GM12878 (cell line): ENCODE measurements at regions not wholly inside any gene's neighbourhood (a gene's known extent, or its start where the extent isn't known, plus 50 kb on each side); places are given as distances from the start of the nearest gene placed in this dataset.

ENCODE experiments used
- ATAC-seq: fragments of 200-7000 bp; cut with Tn5 transposase; 3 replicates; pipeline ENCODE4 v1.9.1; 2020; ENCODE audit warnings: mild to moderate bottlenecking, moderate library complexity
- BruUV-seq: library from RNA; stranded (reverse); fragments of 400-500 nt; replicated peaks from 2 replicates; lab custom pipeline; 2021; lab: Mats Ljungman, UMichigan
- CTCF ChIA-PET: fragments of 300-600 bp; sonication (Branson Sonifier 250); formaldehyde crosslinking; extraction: SDS; loops from one replicate; lab custom pipeline; 2021; ENCODE audit warnings: inconsistent platforms; lab: Yijun Ruan, JAX
- POLR2A ChIA-PET: fragments of 350-600 bp; formaldehyde crosslinking; extraction: SDS; loops from one replicate; lab custom pipeline; 2021; ENCODE audit warnings: inconsistent platforms; lab: Charles Lee
- RAD21 ChIA-PET: fragments of 300-600 bp; sonication (Branson Sonifier 250); formaldehyde crosslinking; loops from one replicate; lab custom pipeline; 2023; ENCODE audit warnings: antibody characterized with exemption; ENCODE audit not compliant: unreplicated experiment; lab: Charles Lee
- SMC1A ChIA-PET: fragments of 300-600 bp; sonication (Branson Sonifier 250); formaldehyde crosslinking; loops from one replicate; lab custom pipeline; 2023; ENCODE audit not compliant: unreplicated experiment, uncharacterized antibody; lab: Charles Lee
- DNase-seq: peaks from one replicate; pipeline ENCODE4 v3.0.0-alpha.2; 2011; ENCODE audit warnings: low read depth, low spot score
- FAIRE-seq: peaks from 3 replicates; lab custom pipeline; 2011; peaks lifted over from hg19 to GRCh38; lab: Jason Lieb, UNC
- H2AFZ ChIP-seq: 2 replicates; pipeline ENCODE4 v1.6.0; 2011; ENCODE audit warnings: low read depth, low read length, control low read depth; ENCODE audit not compliant: control insufficient read depth
- H3K27ac ChIP-seq: 2 replicates; pipeline ENCODE4 v1.5.1; 2011; ENCODE audit warnings: control low read depth; ENCODE audit not compliant: control insufficient read depth, insufficient read depth
- H3K27me3 ChIP-seq, 2 experiments: replicated peaks in 1 of 2; 2 replicates each; pipeline versions ENCODE4 v1.6.0 to v1.6.1; 2011; ENCODE audit warnings: low read length in 1 of 2; ENCODE audit not compliant: control insufficient read depth in 2 of 2, insufficient read depth in 2 of 2
- H3K36me3 ChIP-seq, 2 experiments: 2 replicates each; pipeline ENCODE4 v1.5.1; 2011; ENCODE audit warnings: low read length in 1 of 2; ENCODE audit not compliant: control insufficient read depth in 2 of 2, insufficient read depth in 2 of 2
- H3K4me1 ChIP-seq: 2 replicates; pipeline ENCODE4 v1.6.1; 2011; ENCODE audit warnings: mild to moderate bottlenecking, low read length, moderate library complexity, mixed read lengths; ENCODE audit not compliant: control insufficient read depth, insufficient read depth
- H3K4me2 ChIP-seq: 2 replicates; pipeline ENCODE4 v1.6.0; 2011; ENCODE audit warnings: control low read depth; ENCODE audit not compliant: control insufficient read depth, insufficient read depth
- H3K4me3 ChIP-seq: fragments of 200-600 bp; sonication (generic); 2 replicates; pipeline ENCODE4 v1.5.1; 2016
- H3K79me2 ChIP-seq: 2 replicates; pipeline ENCODE4 v1.6.0; 2011; ENCODE audit warnings: low read length; ENCODE audit not compliant: control insufficient read depth, insufficient read depth
- H3K9ac ChIP-seq: 2 replicates; pipeline ENCODE4 v1.8.0; 2011; ENCODE audit warnings: low read length, control low read depth, mixed read lengths; ENCODE audit not compliant: control insufficient read depth, insufficient read depth
- H3K9me3 ChIP-seq: replicated peaks from 3 replicates; pipeline ENCODE4 v1.5.1; 2011; ENCODE audit warnings: mild to moderate bottlenecking, low read length; ENCODE audit not compliant: control insufficient read depth, insufficient read depth
- H4K20me1 ChIP-seq: 2 replicates; pipeline ENCODE4 v1.6.0; 2011; ENCODE audit not compliant: control insufficient read depth, insufficient read depth
- ASH2L ChIP-seq: fragments of 300-600, 200-600 bp; sonication (generic); IDR thresholded peaks from 2 replicates; pipeline ENCODE4 v1.6.1; 2017; ENCODE audit warnings: low read depth, mild to moderate bottlenecking, borderline replicate concordance
- BACH1 ChIP-seq: fragments of 450-650 bp; IDR thresholded peaks from 2 replicates; pipeline ENCODE4 v1.6.1; 2017; ENCODE audit warnings: mild to moderate bottlenecking, borderline replicate concordance
- BMI1 ChIP-seq: fragments of 450-650 bp; IDR thresholded peaks from 2 replicates; pipeline ENCODE4 v1.6.1; 2016; ENCODE audit warnings: mild to moderate bottlenecking, moderate library complexity, borderline replicate concordance
- BRCA1 ChIP-seq: IDR thresholded peaks from 2 replicates; pipeline ENCODE4 v1.6.1; 2011; ENCODE audit warnings: low read depth, low read length, improper control_type of control experiment
- FOXM1 ChIP-seq: IDR thresholded peaks from 2 replicates; pipeline ENCODE4 v1.6.1; 2012; ENCODE audit warnings: low read depth, mild to moderate bottlenecking, inconsistent platforms, low read length, moderate library complexity
- GABPA ChIP-seq: IDR thresholded peaks from 2 replicates; pipeline ENCODE4 v1.6.1; 2014; ENCODE audit warnings: antibody characterized with exemption, low read depth, mild to moderate bottlenecking, inconsistent platforms
- GATAD2B ChIP-seq: fragments of 450-650 bp; conservative IDR thresholded peaks from 2 replicates; pipeline ENCODE4 v1.6.1; 2017; ENCODE audit warnings: low read depth, mild to moderate bottlenecking, moderate library complexity
- MEF2A ChIP-seq: IDR thresholded peaks from 2 replicates; pipeline ENCODE4 v1.6.1; 2011; ENCODE audit warnings: low read depth, mild to moderate bottlenecking, low read length, moderate library complexity; ENCODE audit not compliant: insufficient read depth
- MXI1 ChIP-seq: fragments of 150-350 bp; IDR thresholded peaks from 2 replicates; pipeline ENCODE4 v1.6.1; 2011; ENCODE audit warnings: low read depth, mild to moderate bottlenecking, inconsistent platforms, low read length, improper control_type of control experiment
- MYC ChIP-seq: IDR thresholded peaks from 2 replicates; pipeline ENCODE4 v1.6.1; 2011; ENCODE audit warnings: mild to moderate bottlenecking, low read length, moderate library complexity, inconsistent platforms; ENCODE audit not compliant: insufficient read depth, insufficient replicate concordance, insufficient read length, severe bottlenecking
- NBN ChIP-seq: fragments of 450-650 bp; IDR thresholded peaks from 2 replicates; pipeline ENCODE4 v1.6.1; 2016
- NFYB ChIP-seq: IDR thresholded peaks from 2 replicates; pipeline ENCODE4 v1.6.1; 2011; ENCODE audit warnings: low read depth, mild to moderate bottlenecking, low read length, improper control_type of control experiment, moderate library complexity; ENCODE audit not compliant: insufficient read depth
- NR2C2 ChIP-seq: IDR thresholded peaks from 2 replicates; pipeline ENCODE4 v1.6.1; 2011; ENCODE audit warnings: borderline replicate concordance, low read depth; ENCODE audit not compliant: control insufficient read depth, insufficient read length
- PAX5 ChIP-seq: IDR thresholded peaks from 2 replicates; pipeline ENCODE4 v1.6.1; 2011; ENCODE audit warnings: low read depth, low read length, borderline replicate concordance
- POLR2AphosphoS5 ChIP-seq: IDR thresholded peaks from 2 replicates; pipeline ENCODE4 v1.6.1; 2011; ENCODE audit warnings: mild to moderate bottlenecking, low read length, inconsistent platforms
- SIX5 ChIP-seq: IDR thresholded peaks from 2 replicates; pipeline ENCODE4 v1.6.1; 2011; ENCODE audit warnings: mild to moderate bottlenecking, low read depth, low read length, moderate library complexity; ENCODE audit not compliant: severe bottlenecking
- ZBED1 ChIP-seq: IDR thresholded peaks from 2 replicates; pipeline ENCODE4 v1.6.1; 2016; ENCODE audit warnings: borderline replicate concordance
- WGBS: methylation state at CpG from one replicate; pipeline ENCODE4 v1.1.6; 2016; ENCODE audit warnings: low lambda C conversion rate; ENCODE audit not compliant: insufficient replicate concordance, insufficient coverage; ENCODE audit errors: missing lambda C conversion rate; 5-methylcytosine and 5-hydroxymethylcytosine counted together
- in situ Hi-C: fragments of 300-500 bp; cut with MboI; formaldehyde crosslinking; loops from 9 replicates; pipeline ENCODE4 v1.14.3; 2018; ENCODE audit warnings: mixed read lengths
- intact Hi-C: fragments of 100-400 bp; cut with micrococcal nuclease; formaldehyde crosslinking; loops from one replicate; pipeline ENCODE4 v1.14.2; 2022; ENCODE audit not compliant: unreplicated experiment
- TF ChIP-seq, protein P1 (sequence below): IDR thresholded peaks from 2 replicates; pipeline ENCODE4 v1.6.1; 2011; ENCODE audit warnings: low read depth, low read length, improper control_type of control experiment, borderline replicate concordance
- TF ChIP-seq, protein P2 (sequence below): fragments of 450-650 bp; IDR thresholded peaks from 2 replicates; pipeline ENCODE4 v1.6.1; 2017; ENCODE audit warnings: mild to moderate bottlenecking
- TF ChIP-seq, protein P3 (sequence below): IDR thresholded peaks from 2 replicates; pipeline ENCODE4 v1.6.1; 2012; ENCODE audit warnings: low read depth, low read length, improper control_type of control experiment
- TF ChIP-seq, protein P4 (sequence below): IDR thresholded peaks from 2 replicates; pipeline ENCODE4 v1.6.1; 2012; ENCODE audit warnings: low read depth, low read length, improper control_type of control experiment

DNA sequence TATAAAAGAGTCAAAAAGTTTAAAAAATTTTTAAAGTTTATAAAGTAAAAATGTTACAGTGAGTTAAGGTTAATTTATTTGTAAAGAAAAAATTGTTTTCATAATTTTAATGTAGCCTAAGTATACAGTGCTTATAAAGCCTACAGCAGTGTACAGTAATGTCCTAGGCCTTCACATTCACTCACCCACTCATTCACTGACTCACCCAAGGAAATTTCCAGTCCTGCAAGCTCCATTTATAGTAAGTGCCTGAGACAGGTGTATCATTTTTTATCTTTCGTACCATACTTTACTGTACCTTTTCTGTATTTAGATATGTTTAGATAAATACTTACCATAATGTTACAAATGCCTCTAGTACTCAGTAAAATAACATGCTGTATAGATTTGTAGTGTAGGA, 269.7 kb upstream of the PHF14 start (continued):
- TF ChIP-seq ASH2L (no peak), PAX5 (no peak), NBN (no peak), MYC (no peak), SIX5 (no peak), POLR2AphosphoS5 (no peak)
- TF ChIP-seq, protein P1, sequence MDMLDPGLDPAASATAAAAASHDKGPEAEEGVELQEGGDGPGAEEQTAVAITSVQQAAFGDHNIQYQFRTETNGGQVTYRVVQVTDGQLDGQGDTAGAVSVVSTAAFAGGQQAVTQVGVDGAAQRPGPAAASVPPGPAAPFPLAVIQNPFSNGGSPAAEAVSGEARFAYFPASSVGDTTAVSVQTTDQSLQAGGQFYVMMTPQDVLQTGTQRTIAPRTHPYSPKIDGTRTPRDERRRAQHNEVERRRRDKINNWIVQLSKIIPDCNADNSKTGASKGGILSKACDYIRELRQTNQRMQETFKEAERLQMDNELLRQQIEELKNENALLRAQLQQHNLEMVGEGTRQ = no peak
- TF ChIP-seq, protein P2, sequence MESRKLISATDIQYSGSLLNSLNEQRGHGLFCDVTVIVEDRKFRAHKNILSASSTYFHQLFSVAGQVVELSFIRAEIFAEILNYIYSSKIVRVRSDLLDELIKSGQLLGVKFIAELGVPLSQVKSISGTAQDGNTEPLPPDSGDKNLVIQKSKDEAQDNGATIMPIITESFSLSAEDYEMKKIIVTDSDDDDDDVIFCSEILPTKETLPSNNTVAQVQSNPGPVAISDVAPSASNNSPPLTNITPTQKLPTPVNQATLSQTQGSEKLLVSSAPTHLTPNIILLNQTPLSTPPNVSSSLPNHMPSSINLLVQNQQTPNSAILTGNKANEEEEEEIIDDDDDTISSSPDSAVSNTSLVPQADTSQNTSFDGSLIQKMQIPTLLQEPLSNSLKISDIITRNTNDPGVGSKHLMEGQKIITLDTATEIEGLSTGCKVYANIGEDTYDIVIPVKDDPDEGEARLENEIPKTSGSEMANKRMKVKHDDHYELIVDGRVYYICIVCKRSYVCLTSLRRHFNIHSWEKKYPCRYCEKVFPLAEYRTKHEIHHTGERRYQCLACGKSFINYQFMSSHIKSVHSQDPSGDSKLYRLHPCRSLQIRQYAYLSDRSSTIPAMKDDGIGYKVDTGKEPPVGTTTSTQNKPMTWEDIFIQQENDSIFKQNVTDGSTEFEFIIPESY = no peak

DNA sequence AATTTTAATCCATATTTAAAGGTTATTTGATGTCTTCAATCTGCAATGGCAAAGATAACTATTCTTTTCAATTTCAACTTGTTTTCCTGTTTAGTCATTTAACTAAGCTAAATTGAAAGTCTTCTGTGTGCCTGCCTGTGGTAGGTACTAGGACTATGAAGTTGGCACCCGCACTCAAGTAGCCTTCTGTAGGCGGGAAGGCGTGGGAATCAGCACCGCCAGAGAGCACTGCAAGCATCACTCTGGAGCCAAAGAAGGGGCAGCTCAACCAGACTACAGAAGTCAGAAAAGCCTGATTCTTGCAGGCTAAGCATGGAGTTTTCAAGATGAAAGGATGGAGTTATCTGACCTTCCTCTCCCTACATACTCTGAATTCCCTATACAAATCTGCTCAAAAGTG, 269.0 kb upstream of the PHF14 start:
- TF ChIP-seq NFYB (no peak), BRCA1 (no peak), BACH1 (no peak), FOXM1 (no peak), ZBED1 (no peak), NR2C2 (no peak), MEF2A (no peak), GABPA (no peak), BMI1 (no peak), GATAD2B (no peak), MXI1 (no peak)
- TF ChIP-seq, protein P3, sequence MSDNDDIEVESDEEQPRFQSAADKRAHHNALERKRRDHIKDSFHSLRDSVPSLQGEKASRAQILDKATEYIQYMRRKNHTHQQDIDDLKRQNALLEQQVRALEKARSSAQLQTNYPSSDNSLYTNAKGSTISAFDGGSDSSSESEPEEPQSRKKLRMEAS = no peak
- TF ChIP-seq, protein P4, sequence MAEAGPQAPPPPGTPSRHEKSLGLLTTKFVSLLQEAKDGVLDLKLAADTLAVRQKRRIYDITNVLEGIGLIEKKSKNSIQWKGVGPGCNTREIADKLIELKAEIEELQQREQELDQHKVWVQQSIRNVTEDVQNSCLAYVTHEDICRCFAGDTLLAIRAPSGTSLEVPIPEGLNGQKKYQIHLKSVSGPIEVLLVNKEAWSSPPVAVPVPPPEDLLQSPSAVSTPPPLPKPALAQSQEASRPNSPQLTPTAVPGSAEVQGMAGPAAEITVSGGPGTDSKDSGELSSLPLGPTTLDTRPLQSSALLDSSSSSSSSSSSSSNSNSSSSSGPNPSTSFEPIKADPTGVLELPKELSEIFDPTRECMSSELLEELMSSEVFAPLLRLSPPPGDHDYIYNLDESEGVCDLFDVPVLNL = no peak
- TF ChIP-seq, all 136 proteins: peak for 0
- Histone ChIP-seq H3K27me3 (no peaks in the 10 kb centered on the region), H3K27ac (no peak overlapping the region), H3K4me1 (peaks cover 5% of the 10 kb centered on the region), H3K4me3 (no peak overlapping the region), H3K9me3 (no peaks in the 10 kb centered on the region), H3K36me3 (no peaks in the 10 kb centered on the region), H2AFZ (no peak overlapping the region), H4K20me1 (no peaks in the 10 kb centered on the region), H3K9ac (no peak overlapping the region), H3K4me2 (no peak overlapping the region), H3K79me2 (no peaks in the 10 kb centered on the region)
- ChIA-PET POLR2A (no interaction called here), SMC1A (no interaction called here), RAD21 (no interaction called here), CTCF (no interaction called here)
- DNase-seq (no peak), ATAC-seq (no peak), FAIRE-seq (no peak)
- in situ Hi-C loops = no loop called here
- WGBS = 91% methylated on average over 4 of the region's 4 CpGs
- no TSS peak for BruUV-seq
- intact Hi-C loops = loop anchor here (5.0 kb wide), 1 partner anchor 57 kb away; no protein-coding TSS in a partner anchor
